ENCODE measurements at regions not wholly inside any gene's neighbourhood (a gene's known extent, or its start where the extent isn't known, plus 50 kb on each side); places are given as distances from the start of the nearest gene placed in this dataset.
"Not testable (repeated sequence)": the region's sequence is repeated elsewhere in the genome, so short reads cannot be mapped to it uniquely, and the experiment has no call there.

GRCh38 chr1:238450976-238451375, 560.3 kb upstream of the ZP4 start:
- DNase-seq (ENCODE audit: low spot score) = no peak

GRCh38 chr1:238443687-238444086, 553.0 kb upstream of the ZP4 start:
- DNase-seq (ENCODE audit: low spot score) = no peak

- DNase-seq (ENCODE audit: low spot score) = no peak
These were observed 548.8 kb upstream of the ZP4 start for GRCh38 chr1:238439511-238439910.

- DNase-seq (ENCODE audit: low spot score) = no peak
These were observed 547.9 kb upstream of the ZP4 start for GRCh38 chr1:238438311-238439270.

- not testable (repeated sequence) for DNase-seq (ENCODE audit: low spot score)
These were observed 539.0 kb upstream of the ZP4 start for GRCh38 chr1:238429703-238430102.

- DNase-seq (ENCODE audit: low spot score) = no peak
These were observed 528.5 kb upstream of the ZP4 start for GRCh38 chr1:238419209-238419608.

GRCh38 chr1:238409932-238410331, 519.2 kb upstream of the ZP4 start:
- DNase-seq (ENCODE audit: low spot score) = no peak

- DNase-seq (ENCODE audit: low spot score) = no peak
These were observed 518.6 kb upstream of the ZP4 start for GRCh38 chr1:238409191-238409850.

GRCh38 chr1:238408737-238409136, 518.0 kb upstream of the ZP4 start:
- no peak for DNase-seq (ENCODE audit: low spot score)

GRCh38 chr1:238406098-238406860, 515.6 kb upstream of the ZP4 start:
- DNase-seq (ENCODE audit: low spot score) = no peak

- no peak for DNase-seq (ENCODE audit: low spot score)
These were observed 514.2 kb upstream of the ZP4 start for GRCh38 chr1:238404921-238405320.

GRCh38 chr1:238404481-238404880, 513.8 kb upstream of the ZP4 start:
- no peak for DNase-seq (ENCODE audit: low spot score)

GRCh38 chr1:238401144-238401543, 510.4 kb upstream of the ZP4 start:
- DNase-seq (ENCODE audit: low spot score) = no peak

GRCh38 chr1:238399558-238399957, 508.8 kb upstream of the ZP4 start:
- DNase-seq (ENCODE audit: low spot score) = no peak

GRCh38 chr1:238396140-238396539, 505.4 kb upstream of the ZP4 start:
- no peak for DNase-seq (ENCODE audit: low spot score)

- DNase-seq (ENCODE audit: low spot score) = no peak
These were observed 493.7 kb upstream of the ZP4 start for GRCh38 chr1:238384381-238384780.

- no peak for DNase-seq (ENCODE audit: low spot score)
These were observed 489.4 kb upstream of the ZP4 start for GRCh38 chr1:238380167-238380566.

- not testable (repeated sequence) for DNase-seq (ENCODE audit: low spot score)
These were observed 488.7 kb upstream of the ZP4 start for GRCh38 chr1:238379446-238379845.

- DNase-seq (ENCODE audit: low spot score) = no peak
These were observed 486.7 kb upstream of the ZP4 start for GRCh38 chr1:238377280-238377919.

- no peak for DNase-seq (ENCODE audit: low spot score)
These were observed 479.9 kb upstream of the ZP4 start for GRCh38 chr1:238370599-238370998.

- no peak for DNase-seq (ENCODE audit: low spot score)
These were observed 473.6 kb upstream of the ZP4 start for GRCh38 chr1:238364214-238364892.
